Ishikawa (cell line): ENCODE measurements at regions not wholly inside any gene's neighbourhood (a gene's known extent, or its start where the extent isn't known, plus 50 kb on each side); places are given as distances from the start of the nearest gene placed in this dataset.

Experiments used
- CEBPB ChIP-seq: IDR thresholded peaks from 2 replicates; pipeline ENCODE4 v1.6.1; 2012
- CREB1 ChIP-seq: IDR thresholded peaks from 2 replicates; pipeline ENCODE4 v1.6.1; 2012; ENCODE audit warnings: low read depth
- RAD21 ChIP-seq: IDR thresholded peaks from 2 replicates; pipeline ENCODE4 v1.6.1; 2012; ENCODE audit warnings: low read depth
- TAF1 ChIP-seq: IDR thresholded peaks from 2 replicates; pipeline ENCODE4 v1.6.1; 2012; ENCODE audit warnings: low read depth, mild to moderate bottlenecking
- TCF12 ChIP-seq: IDR thresholded peaks from 2 replicates; pipeline ENCODE4 v1.6.1; 2012; ENCODE audit warnings: low read depth
- TEAD4 ChIP-seq: IDR thresholded peaks from 2 replicates; pipeline ENCODE4 v1.6.1; 2012
- YY1 ChIP-seq: IDR thresholded peaks from 2 replicates; pipeline ENCODE4 v1.6.1; 2012; ENCODE audit warnings: low read depth
- ZBTB7A ChIP-seq: IDR thresholded peaks from 2 replicates; pipeline ENCODE4 v1.6.1; 2012; ENCODE audit warnings: low read depth
- TF ChIP-seq, protein P1 (sequence below): IDR thresholded peaks from 2 replicates; pipeline ENCODE4 v1.6.1; 2012
- TF ChIP-seq, protein P2 (sequence below): IDR thresholded peaks from 2 replicates; pipeline ENCODE4 v1.6.1; 2012; ENCODE audit warnings: low read depth, mild to moderate bottlenecking

DNA sequence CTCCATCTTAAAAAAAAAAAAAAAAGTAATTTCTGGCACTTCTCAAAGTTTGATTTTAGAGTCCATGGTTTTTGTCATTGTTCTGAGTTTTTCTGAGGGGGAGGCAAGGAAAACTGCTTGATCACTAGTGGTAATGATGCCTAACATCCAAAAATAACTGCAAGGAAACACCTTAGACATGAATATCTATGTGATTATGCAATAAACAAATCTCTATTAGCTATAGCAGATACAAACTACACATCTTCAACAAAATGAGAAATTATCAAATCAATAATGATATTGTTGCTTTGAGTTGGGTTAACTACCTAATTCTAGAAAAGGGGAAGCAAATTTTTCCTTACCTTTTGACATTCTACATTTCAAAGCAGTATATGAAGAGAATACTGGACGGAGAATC is 230.9 kb upstream of the JARID2 start:
- TF ChIP-seq TEAD4: no peak
- no peak for TF ChIP-seq RAD21
- no peak for TF ChIP-seq CEBPB
- TF ChIP-seq CREB1: no peak
- TF ChIP-seq, protein P1, sequence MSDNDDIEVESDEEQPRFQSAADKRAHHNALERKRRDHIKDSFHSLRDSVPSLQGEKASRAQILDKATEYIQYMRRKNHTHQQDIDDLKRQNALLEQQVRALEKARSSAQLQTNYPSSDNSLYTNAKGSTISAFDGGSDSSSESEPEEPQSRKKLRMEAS: no peak
- TF ChIP-seq, protein P2, sequence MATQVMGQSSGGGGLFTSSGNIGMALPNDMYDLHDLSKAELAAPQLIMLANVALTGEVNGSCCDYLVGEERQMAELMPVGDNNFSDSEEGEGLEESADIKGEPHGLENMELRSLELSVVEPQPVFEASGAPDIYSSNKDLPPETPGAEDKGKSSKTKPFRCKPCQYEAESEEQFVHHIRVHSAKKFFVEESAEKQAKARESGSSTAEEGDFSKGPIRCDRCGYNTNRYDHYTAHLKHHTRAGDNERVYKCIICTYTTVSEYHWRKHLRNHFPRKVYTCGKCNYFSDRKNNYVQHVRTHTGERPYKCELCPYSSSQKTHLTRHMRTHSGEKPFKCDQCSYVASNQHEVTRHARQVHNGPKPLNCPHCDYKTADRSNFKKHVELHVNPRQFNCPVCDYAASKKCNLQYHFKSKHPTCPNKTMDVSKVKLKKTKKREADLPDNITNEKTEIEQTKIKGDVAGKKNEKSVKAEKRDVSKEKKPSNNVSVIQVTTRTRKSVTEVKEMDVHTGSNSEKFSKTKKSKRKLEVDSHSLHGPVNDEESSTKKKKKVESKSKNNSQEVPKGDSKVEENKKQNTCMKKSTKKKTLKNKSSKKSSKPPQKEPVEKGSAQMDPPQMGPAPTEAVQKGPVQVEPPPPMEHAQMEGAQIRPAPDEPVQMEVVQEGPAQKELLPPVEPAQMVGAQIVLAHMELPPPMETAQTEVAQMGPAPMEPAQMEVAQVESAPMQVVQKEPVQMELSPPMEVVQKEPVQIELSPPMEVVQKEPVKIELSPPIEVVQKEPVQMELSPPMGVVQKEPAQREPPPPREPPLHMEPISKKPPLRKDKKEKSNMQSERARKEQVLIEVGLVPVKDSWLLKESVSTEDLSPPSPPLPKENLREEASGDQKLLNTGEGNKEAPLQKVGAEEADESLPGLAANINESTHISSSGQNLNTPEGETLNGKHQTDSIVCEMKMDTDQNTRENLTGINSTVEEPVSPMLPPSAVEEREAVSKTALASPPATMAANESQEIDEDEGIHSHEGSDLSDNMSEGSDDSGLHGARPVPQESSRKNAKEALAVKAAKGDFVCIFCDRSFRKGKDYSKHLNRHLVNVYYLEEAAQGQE: no peak
- no peak for TF ChIP-seq YY1
- TF ChIP-seq ZBTB7A: no peak
- TF ChIP-seq TAF1: no peak
- no peak for TF ChIP-seq TCF12
